C4-2B (cell line): ENCODE measurements at regions not wholly inside any gene's neighbourhood (a gene's known extent, or its start where the extent isn't known, plus 50 kb on each side); places are given as distances from the start of the nearest gene placed in this dataset.

Experiments
- CTCF ChIP-seq: fragments of 450-650 bp; conservative IDR thresholded peaks from 2 replicates; pipeline ENCODE4 v1.5.1; 2017; ENCODE audit warnings: mild to moderate bottlenecking
- ZFX ChIP-seq: fragments of 450-650 bp; IDR thresholded peaks from 2 replicates; pipeline ENCODE4 v1.6.1; 2017

GRCh38 chr22:27679693-27680488 lies 121.7 kb downstream of the MN1 start:
- TF ChIP-seq CTCF = no peak
- no peak for TF ChIP-seq ZFX
